Keratinocyte (primary cell): ENCODE measurements at regions not wholly inside any gene's neighbourhood (a gene's known extent, or its start where the extent isn't known, plus 50 kb on each side); places are given as distances from the start of the nearest gene placed in this dataset.

ENCODE experiments used
- CTCF ChIP-seq, 3 experiments: IDR thresholded peaks in 1 of 3; conservative IDR thresholded peaks in 1 of 3; optimal IDR thresholded peaks in 1 of 3; 2 replicates in 2 of 3; 3 replicates in 1 of 3; pipeline versions ENCODE3 to v1.5.1; 2011; ENCODE audit warnings: low read length in 3 of 3, mild to moderate bottlenecking in 3 of 3, moderate library complexity in 2 of 3, control low read depth in 1 of 3, inconsistent platforms in 1 of 3; ENCODE audit not compliant: insufficient read depth in 2 of 3; ENCODE audit errors: extremely low read depth in 1 of 3
- EZH2 ChIP-seq: IDR thresholded peaks from one replicate; pipeline ENCODE4 v1.6.1; 2012; ENCODE audit warnings: inconsistent platforms, mild to moderate bottlenecking, low read length, moderate library complexity

- TF ChIP-seq CTCF (optimal IDR thresholded peaks at IDR 0.05 in 1 of 3, IDR thresholded peaks at IDR 0.05 in 1 of 3, conservative IDR thresholded peaks at IDR 0.05 in 1 of 3; ENCODE audit: extremely low read depth in 1 of 3, insufficient read depth in 2 of 3, low read length in 3 of 3) (no peak), EZH2 (no peak)
Measured at GRCh38 chr1:185489406-185489805, 172.4 kb upstream of the IVNS1ABP start.
